ENCODE measurements at regions not wholly inside any gene's neighbourhood (a gene's known extent, or its start where the extent isn't known, plus 50 kb on each side); places are given as distances from the start of the nearest gene placed in this dataset.

DNA sequence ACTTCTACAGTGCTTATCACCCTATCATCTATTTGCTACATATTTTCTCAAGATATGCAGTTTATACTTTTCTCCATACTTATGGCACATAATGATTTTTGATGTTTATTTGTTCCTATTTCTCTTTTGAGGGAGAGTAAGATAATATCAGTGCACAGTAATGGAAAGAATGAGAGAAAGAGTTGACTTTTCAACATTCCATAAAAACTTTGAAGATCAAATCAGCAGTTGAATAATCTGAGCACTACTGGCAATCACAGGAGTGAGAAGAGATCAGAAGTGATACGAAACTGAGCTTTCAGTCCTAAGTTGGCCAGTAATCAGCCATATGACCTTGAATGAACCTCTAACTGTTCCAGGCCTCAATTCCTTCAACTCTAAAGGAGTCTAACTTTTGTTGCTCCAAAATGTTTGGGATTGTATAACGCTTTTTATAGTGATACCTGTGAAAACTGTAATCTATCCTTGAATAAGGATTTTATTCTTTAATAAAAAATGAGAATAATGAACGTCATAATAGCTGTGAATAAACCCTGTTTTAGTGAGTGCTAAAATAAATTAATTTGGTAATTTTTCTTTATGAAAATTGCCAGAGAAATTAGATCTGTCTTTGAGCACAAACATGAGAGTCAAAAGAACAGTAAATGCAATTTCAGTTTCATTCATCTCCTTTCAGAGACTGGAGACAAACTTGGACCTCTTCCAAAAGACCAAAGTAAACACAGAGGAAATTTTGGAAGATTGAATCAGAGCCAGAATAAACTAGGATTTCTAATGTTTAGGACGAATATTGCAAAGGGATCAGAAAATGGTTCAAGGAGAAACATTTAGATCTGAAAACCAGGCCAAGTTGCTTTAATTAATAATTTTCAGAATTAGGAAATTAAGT, 309.9 kb downstream of the ADGRL2 start:
- ATAC-seq (no peak), DNase-seq (no peak)
- Histone ChIP-seq H3K27ac (no peak overlapping the region), H3K4me3 (no peak overlapping the region), H3K27me3 (no peaks in the 10 kb centered on the region), H3K9me3 (no peaks in the 10 kb centered on the region), H3K4me1 (peaks cover 0 to 11% of the 10 kb centered on the region in 2 donors), H3K36me3 (no peaks in the 10 kb centered on the region)
- intact Hi-C loops (cut with DNase I; ENCODE audit: low total_unique reads), result no loop called here
- in situ Hi-C loops (cut with MboI; ENCODE audit: low sequenced_read_pairs in 4 of 4), result no loop called here
- TF ChIP-seq POLR2A (IDR thresholded peaks at IDR 0.05), result no peak
- TF ChIP-seq, protein P1, sequence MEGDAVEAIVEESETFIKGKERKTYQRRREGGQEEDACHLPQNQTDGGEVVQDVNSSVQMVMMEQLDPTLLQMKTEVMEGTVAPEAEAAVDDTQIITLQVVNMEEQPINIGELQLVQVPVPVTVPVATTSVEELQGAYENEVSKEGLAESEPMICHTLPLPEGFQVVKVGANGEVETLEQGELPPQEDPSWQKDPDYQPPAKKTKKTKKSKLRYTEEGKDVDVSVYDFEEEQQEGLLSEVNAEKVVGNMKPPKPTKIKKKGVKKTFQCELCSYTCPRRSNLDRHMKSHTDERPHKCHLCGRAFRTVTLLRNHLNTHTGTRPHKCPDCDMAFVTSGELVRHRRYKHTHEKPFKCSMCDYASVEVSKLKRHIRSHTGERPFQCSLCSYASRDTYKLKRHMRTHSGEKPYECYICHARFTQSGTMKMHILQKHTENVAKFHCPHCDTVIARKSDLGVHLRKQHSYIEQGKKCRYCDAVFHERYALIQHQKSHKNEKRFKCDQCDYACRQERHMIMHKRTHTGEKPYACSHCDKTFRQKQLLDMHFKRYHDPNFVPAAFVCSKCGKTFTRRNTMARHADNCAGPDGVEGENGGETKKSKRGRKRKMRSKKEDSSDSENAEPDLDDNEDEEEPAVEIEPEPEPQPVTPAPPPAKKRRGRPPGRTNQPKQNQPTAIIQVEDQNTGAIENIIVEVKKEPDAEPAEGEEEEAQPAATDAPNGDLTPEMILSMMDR (IDR thresholded peaks at IDR 0.05 in 4 of 5, conservative IDR thresholded peaks at IDR 0.05 in 1 of 5), result no peak

DNA sequence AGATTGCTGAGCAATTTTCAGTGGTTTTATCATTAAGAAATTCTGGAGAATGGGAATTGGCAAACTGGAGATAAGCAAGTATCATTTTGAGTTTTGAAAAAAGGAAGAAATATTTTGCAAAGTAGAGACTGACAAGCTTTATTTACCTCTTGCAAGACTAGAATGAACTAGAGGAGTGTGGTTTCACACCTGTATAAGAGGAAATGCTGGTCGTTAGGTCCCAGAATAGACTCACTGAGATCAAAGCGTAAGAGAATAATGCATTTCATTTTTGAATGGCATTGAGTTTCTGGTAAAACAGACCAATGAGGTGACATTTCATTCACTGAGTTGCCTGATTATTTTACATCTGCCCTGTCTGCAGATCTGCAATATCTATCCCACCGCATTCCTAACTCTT, 308.1 kb downstream of the ADGRL2 start:
- Histone ChIP-seq H3K27ac (no peak overlapping the region), H3K4me3 (no peak overlapping the region), H3K4me1 (peaks cover 0 to 11% of the 10 kb centered on the region in 2 donors), H3K9me3 (no peaks in the 10 kb centered on the region), H3K36me3 (no peaks in the 10 kb centered on the region), H3K27me3 (no peaks in the 10 kb centered on the region)
- in situ Hi-C loops (cut with MboI; ENCODE audit: low sequenced_read_pairs in 4 of 4) (no loop called here), intact Hi-C loops (cut with DNase I; ENCODE audit: low total_unique reads) (no loop called here)
- DNase-seq (no peak), ATAC-seq (no peak)
- TF ChIP-seq POLR2A (IDR thresholded peaks at IDR 0.05), result no peak
- TF ChIP-seq, protein P1 (IDR thresholded peaks at IDR 0.05 in 4 of 5, conservative IDR thresholded peaks at IDR 0.05 in 1 of 5), result no peak

DNA sequence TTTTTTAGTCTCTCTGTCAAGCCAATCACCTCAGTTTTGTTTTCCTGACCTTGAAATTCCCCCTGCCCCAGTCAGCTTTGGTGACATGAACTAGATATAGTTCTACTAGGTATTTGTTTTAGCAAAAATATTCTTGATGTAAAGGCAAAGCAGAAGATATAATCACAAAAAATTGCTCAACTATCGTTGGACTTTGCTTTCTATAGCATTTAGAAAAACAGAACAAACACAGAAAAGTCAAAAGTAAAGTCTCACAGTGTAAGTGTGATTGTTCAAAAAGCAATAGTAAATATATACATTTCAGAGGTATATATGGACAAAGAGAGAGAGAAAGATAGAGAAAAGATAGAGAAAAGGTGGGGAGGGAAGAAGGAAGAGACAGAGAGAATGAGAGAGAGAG, 305.9 kb downstream of the ADGRL2 start:
- no peak for TF ChIP-seq POLR2A (IDR thresholded peaks at IDR 0.05)
- TF ChIP-seq, protein P1 (IDR thresholded peaks at IDR 0.05 in 4 of 5, conservative IDR thresholded peaks at IDR 0.05 in 1 of 5), result no peak
- H3K9me3 ChIP-seq, result no peaks in the 10 kb centered on the region
- H3K4me1 ChIP-seq, result peaks cover 0 to 11% of the 10 kb centered on the region in 2 donors
- H3K27ac ChIP-seq, result no peak overlapping the region
- no peak for DNase-seq
- no peak overlapping the region for H3K4me3 ChIP-seq
- H3K27me3 ChIP-seq, result no peaks in the 10 kb centered on the region
- intact Hi-C loops (cut with DNase I; ENCODE audit: low total_unique reads) (no loop called here), in situ Hi-C loops (cut with MboI; ENCODE audit: low sequenced_read_pairs in 4 of 4) (no loop called here)
- H3K36me3 ChIP-seq, result no peaks in the 10 kb centered on the region
- ATAC-seq, result no peak

DNA sequence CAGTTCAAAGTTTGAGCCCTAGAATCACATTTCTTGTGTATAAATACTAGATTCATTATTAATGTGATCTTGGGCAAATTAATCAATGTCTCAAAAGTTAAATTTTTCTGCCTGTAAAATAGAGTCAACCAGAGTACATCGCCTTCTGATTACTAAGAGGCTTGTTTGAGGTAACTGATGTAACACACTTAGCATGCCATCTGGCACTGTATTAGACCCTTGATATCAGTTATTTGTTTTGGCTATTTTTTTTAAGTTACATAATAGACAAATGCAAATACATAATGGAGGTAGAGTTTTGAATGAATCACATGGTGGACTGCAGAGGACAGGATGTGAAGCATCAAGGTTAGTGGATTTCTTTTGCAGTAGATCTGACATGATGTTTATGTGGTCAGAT, 298.4 kb downstream of the ADGRL2 start:
- Histone ChIP-seq H3K9me3 (no peaks in the 10 kb centered on the region), H3K27me3 (no peaks in the 10 kb centered on the region), H3K36me3 (no peaks in the 10 kb centered on the region), H3K4me3 (no peak overlapping the region), H3K4me1 (no peaks in the 10 kb centered on the region), H3K27ac (no peak overlapping the region)
- DNase-seq, result no peak
- TF ChIP-seq, protein P1 (IDR thresholded peaks at IDR 0.05 in 4 of 5, conservative IDR thresholded peaks at IDR 0.05 in 1 of 5), result no peak
- TF ChIP-seq POLR2A (IDR thresholded peaks at IDR 0.05), result no peak
- intact Hi-C loops (cut with DNase I; ENCODE audit: low total_unique reads), result no loop called here
- in situ Hi-C loops (cut with MboI; ENCODE audit: low sequenced_read_pairs in 4 of 4), result no loop called here
- no peak for ATAC-seq

Data from gastrocnemius medialis (tissue), 4 donors.